LHCN-M2 (cell line): ENCODE measurements at regions not wholly inside any gene's neighbourhood (a gene's known extent, or its start where the extent isn't known, plus 50 kb on each side); places are given as distances from the start of the nearest gene placed in this dataset.

Source experiments
- DNase-seq: peaks from one replicate; pipeline ENCODE4 v3.0.0-alpha.2; 2012; ENCODE audit warnings: low read depth

- DNase-seq: no peak
Observed at GRCh38 chrX:69278031-69278687, 112.9 kb upstream of the PJA1 start.

DNA sequence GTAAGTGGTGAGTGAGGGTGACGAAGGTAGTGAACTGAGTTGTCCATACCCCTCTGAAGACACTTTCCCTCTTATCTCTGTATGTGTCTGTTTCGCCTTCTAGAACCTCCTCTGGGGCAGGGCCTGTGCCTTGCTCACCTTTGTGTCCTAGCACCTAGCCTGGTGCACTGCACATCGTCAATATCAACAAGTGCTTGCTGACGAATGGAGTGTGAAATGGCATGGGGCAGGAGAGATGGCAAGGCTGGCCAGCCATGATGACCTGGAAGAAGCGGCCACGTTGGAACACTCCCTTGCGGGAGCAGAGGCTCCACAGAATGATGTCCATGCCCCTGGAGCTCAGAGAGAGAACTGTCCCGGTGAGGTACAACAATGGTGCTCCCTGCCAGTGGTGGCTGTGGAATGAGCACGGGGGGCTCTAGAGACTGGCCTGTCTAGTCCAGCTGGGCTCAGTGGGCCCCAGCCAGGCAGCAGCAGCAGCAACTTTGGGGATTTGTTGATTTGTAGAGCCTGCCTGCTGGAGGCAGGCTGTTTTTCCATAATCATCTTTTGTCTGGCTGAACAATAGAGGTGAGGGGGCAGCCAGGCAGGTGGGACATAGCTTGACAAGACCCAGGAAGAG, 112.2 kb upstream of the PJA1 start:
- no peak for DNase-seq

DNA sequence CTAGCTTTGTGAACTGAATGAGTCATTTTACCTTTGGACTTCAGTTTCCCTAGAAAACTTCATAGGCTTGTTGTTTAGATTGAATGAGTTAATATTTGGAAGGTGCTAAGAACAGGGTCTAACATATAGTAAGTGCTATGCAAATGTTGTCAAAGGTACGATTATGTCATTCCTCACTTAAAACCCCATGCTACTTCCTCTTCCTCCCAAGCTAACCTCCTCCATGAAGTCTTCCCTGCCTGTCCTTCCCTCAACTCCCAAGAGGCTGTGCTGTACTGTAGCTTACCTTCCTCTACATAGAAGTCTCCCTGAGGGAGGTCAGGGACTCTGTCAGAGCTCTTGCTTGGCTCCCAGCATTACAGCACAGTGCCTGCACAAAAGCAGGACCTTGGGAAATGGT, 103.4 kb upstream of the PJA1 start:
- no peak for DNase-seq

- no peak for DNase-seq
Observed at GRCh38 chrX:69264158-69264581, 98.9 kb upstream of the PJA1 start.

GRCh38 chrX:69263251-69263820, 98.1 kb upstream of the PJA1 start:
- no peak for DNase-seq

- no peak for DNase-seq
Observed at GRCh38 chrX:69262036-69262936, 97.0 kb upstream of the PJA1 start.

- no peak for DNase-seq
Observed at GRCh38 chrX:69260169-69260568, 94.9 kb upstream of the PJA1 start.

DNA sequence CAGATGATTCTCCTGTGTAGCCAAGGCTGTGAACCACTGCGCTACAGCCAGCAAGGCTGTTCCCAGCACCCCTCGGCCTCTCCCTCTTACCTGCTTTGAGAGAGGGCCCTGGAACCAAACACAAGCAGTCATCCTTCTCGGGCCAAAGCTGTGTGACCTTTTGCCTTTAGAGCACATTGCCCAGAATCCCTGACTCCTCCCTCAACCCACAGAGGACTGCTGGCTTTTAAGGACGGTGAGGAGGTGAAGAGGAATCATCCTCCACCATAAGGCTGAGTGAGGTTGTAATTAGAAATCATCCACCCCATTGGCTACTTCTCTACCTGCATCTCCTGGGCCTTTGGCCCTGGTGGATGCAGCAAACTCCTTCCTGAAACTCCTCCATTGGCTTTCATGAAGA, 93.6 kb upstream of the PJA1 start:
- DNase-seq: no peak

DNA sequence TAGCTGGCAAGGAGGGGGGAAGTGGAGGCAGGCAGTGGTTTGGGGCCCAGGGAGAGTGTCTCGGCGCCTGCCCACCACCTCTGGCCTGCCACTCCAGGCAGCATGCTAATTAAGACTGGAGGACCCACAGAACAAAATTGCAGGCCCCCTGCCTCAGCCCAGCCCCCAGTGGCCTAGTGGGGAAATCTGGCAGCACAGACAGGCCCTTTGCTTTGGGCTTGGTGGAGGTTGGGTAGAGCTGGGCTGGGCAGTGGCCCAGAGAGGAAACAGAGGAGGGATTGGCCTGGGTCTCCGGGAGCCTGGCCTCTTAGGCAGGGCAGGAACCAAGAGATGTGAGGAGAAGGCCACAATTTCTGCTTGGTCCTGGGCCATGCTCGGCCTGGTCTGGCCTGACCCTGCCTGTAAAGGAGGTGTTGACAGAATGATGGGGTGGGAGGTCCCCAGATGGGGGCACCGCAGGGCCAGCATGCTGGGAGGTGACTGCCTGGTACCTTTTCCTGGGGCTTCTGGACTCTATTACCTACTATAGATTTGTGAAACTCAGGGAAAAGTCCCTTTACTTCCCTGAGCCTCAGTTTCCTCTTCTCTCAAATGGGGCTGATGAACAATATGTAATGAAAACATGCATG, 92.4 kb upstream of the PJA1 start:
- DNase-seq: no peak

GRCh38 chrX:69256291-69256565, 91.0 kb upstream of the PJA1 start:
- DNase-seq: no peak

DNA sequence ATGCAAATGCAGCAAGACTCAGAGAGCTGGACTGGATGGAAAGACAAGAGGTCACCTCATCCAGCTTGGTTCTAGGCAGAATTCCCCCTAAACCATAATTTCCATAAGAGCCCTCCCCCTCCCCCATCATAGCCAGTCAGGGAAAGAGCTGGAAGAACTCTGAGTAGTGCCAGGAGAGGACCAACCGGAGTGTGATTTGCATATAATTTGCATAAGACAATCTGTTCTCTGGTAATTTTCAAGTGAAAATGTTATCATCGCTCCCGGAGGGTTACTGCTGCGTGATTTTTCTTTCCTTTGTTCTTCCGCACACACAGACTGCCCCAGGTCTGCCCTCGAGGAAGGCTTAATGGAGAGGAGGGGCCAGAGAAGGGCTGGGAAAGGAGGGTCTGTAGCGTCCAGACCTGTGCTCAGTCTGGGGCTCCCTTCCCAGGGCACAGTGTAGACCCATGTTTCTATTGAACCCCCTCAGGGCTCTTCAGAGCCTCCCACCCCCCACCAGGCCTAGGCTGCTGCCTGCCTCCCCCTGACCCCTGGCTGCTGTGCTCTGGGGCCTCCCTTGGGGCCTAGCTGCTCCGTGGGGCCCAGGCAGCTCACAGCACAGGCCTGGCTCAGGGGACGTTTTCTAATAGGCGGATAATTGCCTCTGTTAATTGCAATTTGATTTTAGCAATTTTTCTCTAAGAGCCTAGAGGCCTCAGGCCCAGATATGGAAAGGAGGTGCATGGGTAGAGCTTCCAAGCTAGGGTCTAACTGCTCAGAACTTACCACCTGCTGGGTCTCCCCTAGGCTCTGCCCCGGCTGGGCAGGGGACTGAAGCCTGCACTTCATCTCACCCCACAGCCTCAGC, 90.4 kb upstream of the PJA1 start:
- DNase-seq: no peak

DNA sequence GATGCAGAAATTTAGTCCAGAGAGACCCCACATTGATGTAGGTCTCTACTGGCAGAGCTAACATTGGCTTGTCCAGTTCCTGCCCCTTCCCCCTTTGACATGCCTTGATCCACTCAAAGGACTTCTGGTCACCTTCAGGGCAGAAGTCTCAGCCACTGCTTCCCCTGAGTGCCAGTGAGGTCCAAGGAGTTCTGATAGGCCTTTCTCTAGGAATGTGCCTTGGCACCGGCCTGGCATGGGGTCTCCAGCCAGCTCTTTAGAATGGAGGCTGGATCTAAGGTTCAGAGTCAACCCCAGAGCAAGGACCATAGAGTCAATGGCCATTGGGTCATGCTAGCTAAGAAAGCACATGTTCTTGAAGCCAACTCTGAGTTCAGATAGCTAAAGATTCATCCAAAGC, 88.6 kb upstream of the PJA1 start:
- no peak for DNase-seq

- DNase-seq: no peak
Observed at GRCh38 chrX:69243276-69243675, 78.0 kb upstream of the PJA1 start.

DNA sequence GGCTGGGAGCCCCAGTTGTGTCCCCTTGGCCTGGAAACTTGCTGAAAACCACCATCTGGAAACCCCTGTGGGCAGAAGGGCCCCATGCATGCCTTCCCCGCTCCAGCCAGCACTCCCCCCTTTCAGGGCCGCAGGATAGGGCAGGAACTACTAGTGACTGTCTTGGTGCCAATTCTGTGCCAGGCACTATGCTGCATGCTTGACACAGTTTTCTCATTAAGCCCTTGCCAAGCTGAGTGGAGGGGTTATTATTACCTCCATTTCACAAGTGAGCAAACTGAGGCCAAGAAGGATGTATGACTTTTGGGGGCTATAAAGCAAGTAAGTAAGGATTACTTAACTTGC, 73.6 kb upstream of the PJA1 start:
- DNase-seq: no peak

- DNase-seq: no peak
Observed at GRCh38 chrX:69238114-69238886, 73.0 kb upstream of the PJA1 start.

GRCh38 chrX:69237236-69237635, 72.0 kb upstream of the PJA1 start:
- DNase-seq: no peak

- no peak for DNase-seq
Observed at GRCh38 chrX:69236641-69237040, 71.4 kb upstream of the PJA1 start.

- no peak for DNase-seq
Observed at GRCh38 chrX:69234624-69235023, 69.4 kb upstream of the PJA1 start.

DNA sequence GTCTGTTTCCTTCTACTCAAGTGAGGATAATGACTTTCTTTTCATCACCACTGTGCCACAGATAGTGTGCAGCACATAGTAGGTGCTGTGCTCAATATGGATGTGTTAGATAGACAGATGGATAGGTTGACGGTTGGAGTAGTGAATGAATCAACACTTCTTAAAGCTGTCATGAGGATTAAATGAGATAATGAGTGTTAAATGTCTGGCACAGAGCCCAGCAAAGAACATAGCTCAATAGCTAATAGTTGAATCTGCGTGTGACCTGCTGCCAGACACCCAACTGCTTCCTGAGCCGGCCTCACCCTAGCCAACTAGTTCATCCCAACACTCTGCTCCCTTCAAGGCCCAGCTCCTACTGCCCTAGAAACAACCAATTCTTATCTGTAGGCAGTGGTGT, 67.7 kb upstream of the PJA1 start:
- no peak for DNase-seq

DNA sequence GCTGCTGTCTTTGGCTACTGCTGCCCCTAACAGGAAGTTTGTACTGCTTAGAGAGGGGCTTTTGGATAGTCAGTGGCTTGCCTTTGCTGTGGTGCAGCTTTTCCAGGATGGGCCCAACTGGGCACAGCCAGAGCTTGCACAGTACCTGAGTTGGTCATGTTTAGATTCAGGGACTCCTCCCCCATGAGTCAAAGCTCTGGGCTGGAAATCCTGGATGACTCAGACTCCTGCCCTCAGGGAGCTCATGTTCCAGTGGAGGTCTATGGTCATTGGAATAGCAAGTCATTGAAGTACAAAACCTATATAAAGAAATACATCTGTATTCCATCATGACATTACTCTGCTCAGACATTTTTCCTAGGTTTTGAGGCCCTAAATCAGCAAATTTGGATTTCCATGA, 66.7 kb upstream of the PJA1 start:
- no peak for DNase-seq

GRCh38 chrX:69229436-69229835, 64.2 kb upstream of the PJA1 start:
- peak; percentile 17 for DNase-seq
